GM23338 (cell line): ENCODE measurements at regions not wholly inside any gene's neighbourhood (a gene's known extent, or its start where the extent isn't known, plus 50 kb on each side); places are given as distances from the start of the nearest gene placed in this dataset.

Experiments
- ATAC-seq: fragments of 200-7000 bp; cut with Tn5 transposase; 3 replicates; pipeline ENCODE4 v1.9.1; 2020
- DNase-seq: peaks from one replicate; pipeline ENCODE4 v3.0.0-alpha.2; 2015; ENCODE audit warnings: low spot score
- H2AFZ ChIP-seq: fragments of 200-600 bp; sonication (generic); 2 replicates; pipeline ENCODE4 v1.8.0; 2016; ENCODE audit warnings: antibody characterized with exemption, mild to moderate bottlenecking, moderate library complexity
- H3F3A ChIP-seq: fragments of 200-600 bp; sonication (generic); replicated peaks from 2 replicates; pipeline ENCODE4 v1.8.0; 2017; ENCODE audit warnings: antibody characterized with exemption, mixed run types, low read depth
- H3K27ac ChIP-seq: fragments of 200-600 bp; sonication (generic); 2 replicates; pipeline ENCODE4 v1.6.1; 2016; ENCODE audit warnings: low read depth
- H3K27me3 ChIP-seq: fragments of 200-600 bp; sonication (generic); 2 replicates; pipeline ENCODE4 v1.8.0; 2016; ENCODE audit warnings: mild to moderate bottlenecking, mixed run types, moderate library complexity; ENCODE audit not compliant: insufficient read depth
- H3K36me3 ChIP-seq: fragments of 200-600 bp; sonication (generic); 2 replicates; pipeline ENCODE4 v1.8.0; 2016; ENCODE audit warnings: mild to moderate bottlenecking; ENCODE audit not compliant: insufficient read depth
- H3K4me1 ChIP-seq: fragments of 200-600 bp; sonication (generic); 2 replicates; pipeline ENCODE4 v1.8.0; 2016; ENCODE audit warnings: mild to moderate bottlenecking, moderate library complexity; ENCODE audit not compliant: insufficient read depth
- H3K4me2 ChIP-seq: fragments of 200-600 bp; sonication (generic); 2 replicates; pipeline ENCODE4 v1.7.1; 2017; ENCODE audit warnings: mixed run types
- H3K4me3 ChIP-seq: fragments of 200-600 bp; sonication (generic); 2 replicates; pipeline ENCODE4 v1.6.1; 2016; ENCODE audit warnings: mixed run types
- H3K79me2 ChIP-seq: fragments of 200-600 bp; sonication (generic); replicated peaks from 2 replicates; pipeline ENCODE4 v1.8.0; 2017; ENCODE audit warnings: mild to moderate bottlenecking; ENCODE audit not compliant: insufficient read depth
- H3K9me2 ChIP-seq: fragments of 200-600 bp; sonication (generic); 2 replicates; pipeline ENCODE4 v1.8.0; 2017; ENCODE audit not compliant: insufficient read depth
- H4K20me1 ChIP-seq: fragments of 200-600 bp; sonication (generic); replicated peaks from 2 replicates; pipeline ENCODE4 v1.8.0; 2017; ENCODE audit warnings: mild to moderate bottlenecking; ENCODE audit not compliant: insufficient read depth
- H3K27ac Mint-ChIP-seq: 2 replicates; pipeline ENCODE4 v1.8.0; 2020; ENCODE audit warnings: inconsistent platforms, mild to moderate bottlenecking, moderate library complexity, mixed read lengths
- H3K27me3 Mint-ChIP-seq: 3 replicates; pipeline ENCODE4 v1.8.0; 2022; ENCODE audit warnings: low read depth, mild to moderate bottlenecking, moderate library complexity, mixed read lengths, inconsistent platforms; ENCODE audit not compliant: insufficient read depth, poor library complexity
- H3K36me3 Mint-ChIP-seq: 3 replicates; pipeline ENCODE4 v1.8.0; 2021; ENCODE audit warnings: low read depth, mild to moderate bottlenecking, inconsistent platforms, moderate library complexity, mixed read lengths
- H3K4me1 Mint-ChIP-seq: 3 replicates; pipeline ENCODE4 v1.8.0; 2020; ENCODE audit warnings: mild to moderate bottlenecking, inconsistent platforms, mixed read lengths
- H3K4me3 Mint-ChIP-seq: 3 replicates; pipeline ENCODE4 v1.8.0; 2021; ENCODE audit warnings: moderate library complexity, mild to moderate bottlenecking, inconsistent platforms, mixed read lengths
- H3K9me3 Mint-ChIP-seq: 3 replicates; pipeline ENCODE4 v1.8.0; 2020; ENCODE audit warnings: moderate library complexity, mild to moderate bottlenecking, inconsistent platforms, mixed read lengths
- ETS1 ChIP-seq: IDR thresholded peaks from 2 replicates; pipeline ENCODE4 v1.6.1; 2016; ENCODE audit warnings: antibody characterized with exemption
- EZH2 ChIP-seq: fragments of 200-600 bp; sonication (generic); IDR thresholded peaks from one replicate; pipeline ENCODE4 v1.8.0; 2017; ENCODE audit warnings: antibody characterized with exemption, mild to moderate bottlenecking, low read depth; ENCODE audit not compliant: unreplicated experiment
- EZH2phosphoT487 ChIP-seq: fragments of 200-600 bp; sonication (generic); IDR thresholded peaks from one replicate; pipeline ENCODE4 v1.8.1; 2018; ENCODE audit warnings: antibody characterized with exemption; ENCODE audit not compliant: unreplicated experiment
- JUNB ChIP-seq: IDR thresholded peaks from one replicate; pipeline ENCODE4 v1.6.1; 2016; ENCODE audit warnings: antibody characterized with exemption; ENCODE audit not compliant: unreplicated experiment
- POLR2AphosphoS5 ChIP-seq: IDR thresholded peaks from 2 replicates; pipeline ENCODE4 v1.6.1; 2016; ENCODE audit warnings: antibody characterized with exemption, low read depth
- REST ChIP-seq: IDR thresholded peaks from one replicate; pipeline ENCODE4 v1.6.1; 2018; ENCODE audit warnings: antibody characterized with exemption; ENCODE audit not compliant: unreplicated experiment
- ZNF114 ChIP-seq: fragments of 250-450 bp; sonication (Bioruptor Pico); IDR thresholded peaks from 2 replicates; pipeline ENCODE4 v1.5.0; 2020; ENCODE audit warnings: mild to moderate bottlenecking, moderate library complexity

- Histone ChIP-seq H3K4me2 (no peak overlapping the region), H3K4me3 (no peak overlapping the region), H2AFZ (no peak overlapping the region), H3K9me2 (no peaks in the 10 kb centered on the region), H4K20me1 (no peaks in the 10 kb centered on the region), H3K79me2 (no peaks in the 10 kb centered on the region), H3K27me3 (no peaks in the 10 kb centered on the region), H3K27ac (no peak overlapping the region), H3K4me1 (no peaks in the 10 kb centered on the region), H3F3A (no peaks in the 10 kb centered on the region), H3K36me3 (no peaks in the 10 kb centered on the region)
- Mint-ChIP-seq H3K27ac (no peak overlapping the region), H3K36me3 (no peaks in the 10 kb centered on the region), H3K4me3 (no peak overlapping the region), H3K27me3 (peaks cover 2% of the 10 kb centered on the region), H3K9me3 (no peaks in the 10 kb centered on the region), H3K4me1 (no peaks in the 10 kb centered on the region)
- DNase-seq (no peak), ATAC-seq (no peak)
- no peak for TF ChIP-seq REST
- TF ChIP-seq JUNB = no peak
Measured at GRCh38 chr12:78725951-78726580, 138.5 kb upstream of the SYT1 start.

- ATAC-seq = no peak
- Histone ChIP-seq H3F3A (no peaks in the 10 kb centered on the region), H3K27me3 (no peaks in the 10 kb centered on the region), H3K4me2 (no peak overlapping the region), H2AFZ (no peak overlapping the region), H3K4me1 (no peaks in the 10 kb centered on the region), H4K20me1 (no peaks in the 10 kb centered on the region), H3K9me2 (no peaks in the 10 kb centered on the region), H3K36me3 (no peaks in the 10 kb centered on the region), H3K79me2 (no peaks in the 10 kb centered on the region), H3K27ac (no peak overlapping the region), H3K4me3 (no peak overlapping the region)
- H3K27ac Mint-ChIP-seq = no peak overlapping the region
- no peaks in the 10 kb centered on the region for H3K4me1 Mint-ChIP-seq
- no peaks in the 10 kb centered on the region for H3K36me3 Mint-ChIP-seq
- no peaks in the 10 kb centered on the region for H3K9me3 Mint-ChIP-seq
- no peak overlapping the region for H3K4me3 Mint-ChIP-seq
- TF ChIP-seq ETS1 (no peak), EZH2 (no peak), EZH2phosphoT487 (no peak)
- H3K27me3 Mint-ChIP-seq = peaks cover 2% of the 10 kb centered on the region
- DNase-seq = no peak
Measured at GRCh38 chr12:78726854-78727253, 137.7 kb upstream of the SYT1 start.

- ATAC-seq (no peak), DNase-seq (no peak)
- Mint-ChIP-seq H3K4me3 (no peak overlapping the region), H3K36me3 (no peaks in the 10 kb centered on the region), H3K27ac (no peak overlapping the region), H3K27me3 (no peaks in the 10 kb centered on the region), H3K4me1 (no peaks in the 10 kb centered on the region), H3K9me3 (no peaks in the 10 kb centered on the region)
- Histone ChIP-seq H3F3A (no peaks in the 10 kb centered on the region), H3K27ac (no peak overlapping the region), H4K20me1 (no peaks in the 10 kb centered on the region), H3K9me2 (no peaks in the 10 kb centered on the region), H2AFZ (peak overlapping the region; percentile 86; the same call in 1 of the 2 replicates), H3K36me3 (no peaks in the 10 kb centered on the region), H3K27me3 (no peaks in the 10 kb centered on the region), H3K4me1 (no peaks in the 10 kb centered on the region), H3K4me2 (no peak overlapping the region), H3K79me2 (no peaks in the 10 kb centered on the region), H3K4me3 (no peak overlapping the region)
- TF ChIP-seq EZH2 (no peak), ZNF114 (CRISPR knock-in tag) (no peak), EZH2phosphoT487 (no peak), POLR2AphosphoS5 (no peak)
Measured at GRCh38 chr12:78732481-78732880, 132.1 kb upstream of the SYT1 start.
